Transverse colon (tissue), 3 donors: ENCODE measurements at regions not wholly inside any gene's neighbourhood (a gene's known extent, or its start where the extent isn't known, plus 50 kb on each side); places are given as distances from the start of the nearest gene placed in this dataset.

Source experiments
- CTCF ChIP-seq, 5 experiments: fragments of 200-600 bp in 3 of 5; fragments of 450-650 bp in 2 of 5; sonication (generic) in 3 of 5; IDR thresholded peaks; 1 replicate in 2 of 5; 2 replicates in 3 of 5; pipeline ENCODE4 v1.5.1; 2016 to 2017; ENCODE audit warnings: antibody characterized with exemption in 5 of 5, inconsistent platforms in 3 of 5, mild to moderate bottlenecking in 2 of 5, moderate library complexity in 1 of 5
- POLR2A ChIP-seq: fragments of 450-650 bp; IDR thresholded peaks from one replicate; pipeline ENCODE4 v1.6.1; 2016; ENCODE audit warnings: antibody characterized with exemption, mild to moderate bottlenecking, moderate library complexity

GRCh38 chr17:72219824-72220493 lies 99.1 kb downstream of the SOX9 start:
- no peak for TF ChIP-seq CTCF (IDR thresholded peaks at IDR 0.05)
- TF ChIP-seq POLR2A, result no peak
